ENCODE measurements at regions not wholly inside any gene's neighbourhood (a gene's known extent, or its start where the extent isn't known, plus 50 kb on each side); places are given as distances from the start of the nearest gene placed in this dataset.

DNA sequence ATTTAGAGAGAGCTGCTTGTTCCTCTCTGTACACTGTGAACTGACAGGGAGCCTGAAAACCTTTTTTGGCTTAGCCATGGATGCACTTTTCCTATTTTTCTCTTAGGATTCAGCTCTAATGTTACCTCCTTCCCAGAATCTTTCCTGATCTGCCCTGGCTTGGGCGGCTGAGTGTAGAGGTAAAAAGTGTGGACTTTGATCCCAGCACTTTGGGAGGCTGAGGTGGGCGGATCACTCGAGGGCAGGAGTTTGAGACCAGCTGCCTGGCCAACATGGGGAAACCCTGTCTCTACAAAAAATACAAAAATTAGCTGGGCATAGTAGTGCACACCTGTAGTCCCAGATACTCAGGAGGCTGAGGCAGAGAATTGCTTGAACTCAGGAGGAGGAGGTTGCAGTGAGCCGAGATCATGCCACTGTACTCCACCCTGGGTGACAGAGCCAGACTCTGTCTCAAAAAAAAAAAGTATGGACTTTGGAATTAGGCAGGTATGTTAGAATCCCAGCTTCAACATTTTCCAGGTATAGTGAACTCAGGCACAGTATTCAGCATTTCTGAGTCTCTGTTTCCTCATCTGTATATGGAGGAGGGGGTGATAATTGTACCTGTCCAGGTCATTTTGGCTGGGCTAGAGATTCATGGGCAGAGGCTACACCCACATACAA lies 212.5 kb upstream of the EEF2KMT start:
- Histone ChIP-seq H3K9me3 (ENCODE audit: control insufficient read depth, insufficient read depth, low read length) (no peaks in the 10 kb centered on the region), H3K4me2 (ENCODE audit: low read length) (no peak overlapping the region), H3K4me3 (ENCODE audit: low read length) (no peak overlapping the region), H3K27me3 (ENCODE audit: control insufficient read depth, low read length) (no peaks in the 10 kb centered on the region), H3K9me2 (replicated peaks; ENCODE audit: control insufficient read depth, low read length) (no peaks in the 10 kb centered on the region), H3K36me3 (ENCODE audit: control insufficient read depth, low read length) (no peaks in the 10 kb centered on the region), H3F3A (ENCODE audit: control insufficient read depth, insufficient read depth) (no peaks in the 10 kb centered on the region), H4K20me1 (ENCODE audit: control insufficient read depth, insufficient read depth, low read depth, low read length) (no peaks in the 10 kb centered on the region), H3K79me2 (ENCODE audit: control insufficient read depth, low read length) (no peaks in the 10 kb centered on the region), H3K27ac (ENCODE audit: low read depth, low read length) (no peak overlapping the region), H3K4me1 (ENCODE audit: control insufficient read depth, low read length) (no peaks in the 10 kb centered on the region)
- no peak for TF ChIP-seq EZH2phosphoT487 (IDR thresholded peaks at IDR 0.05; ENCODE audit: borderline replicate concordance, low read length)
- TF ChIP-seq, protein P1, sequence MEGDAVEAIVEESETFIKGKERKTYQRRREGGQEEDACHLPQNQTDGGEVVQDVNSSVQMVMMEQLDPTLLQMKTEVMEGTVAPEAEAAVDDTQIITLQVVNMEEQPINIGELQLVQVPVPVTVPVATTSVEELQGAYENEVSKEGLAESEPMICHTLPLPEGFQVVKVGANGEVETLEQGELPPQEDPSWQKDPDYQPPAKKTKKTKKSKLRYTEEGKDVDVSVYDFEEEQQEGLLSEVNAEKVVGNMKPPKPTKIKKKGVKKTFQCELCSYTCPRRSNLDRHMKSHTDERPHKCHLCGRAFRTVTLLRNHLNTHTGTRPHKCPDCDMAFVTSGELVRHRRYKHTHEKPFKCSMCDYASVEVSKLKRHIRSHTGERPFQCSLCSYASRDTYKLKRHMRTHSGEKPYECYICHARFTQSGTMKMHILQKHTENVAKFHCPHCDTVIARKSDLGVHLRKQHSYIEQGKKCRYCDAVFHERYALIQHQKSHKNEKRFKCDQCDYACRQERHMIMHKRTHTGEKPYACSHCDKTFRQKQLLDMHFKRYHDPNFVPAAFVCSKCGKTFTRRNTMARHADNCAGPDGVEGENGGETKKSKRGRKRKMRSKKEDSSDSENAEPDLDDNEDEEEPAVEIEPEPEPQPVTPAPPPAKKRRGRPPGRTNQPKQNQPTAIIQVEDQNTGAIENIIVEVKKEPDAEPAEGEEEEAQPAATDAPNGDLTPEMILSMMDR (IDR thresholded peaks at IDR 0.05; ENCODE audit: low read depth, low read length, poor library complexity, severe bottlenecking), result no peak

DNA sequence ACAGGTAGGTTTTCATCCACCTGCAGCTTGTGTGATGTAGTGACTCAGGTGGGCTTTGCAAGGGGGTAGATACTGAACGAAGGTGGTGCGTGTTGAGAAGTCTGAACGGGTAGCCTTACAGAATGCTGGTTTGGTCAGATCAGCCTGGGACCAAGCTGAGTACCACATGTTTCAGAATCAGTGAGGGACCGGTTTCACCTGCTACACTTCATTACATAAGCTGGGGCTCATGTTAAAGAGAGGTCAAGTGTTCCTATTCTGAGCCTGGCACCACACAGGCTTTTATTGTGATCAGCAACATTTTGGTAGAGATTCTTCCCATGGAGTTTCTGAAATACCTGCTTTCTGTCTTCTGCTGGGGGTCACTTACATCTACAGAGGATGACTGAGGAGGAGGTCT lies 207.4 kb upstream of the EEF2KMT start:
- H3K27ac ChIP-seq (ENCODE audit: low read depth, low read length), result no peak overlapping the region
- H3K4me3 ChIP-seq (ENCODE audit: low read length), result no peak overlapping the region
- H3K36me3 ChIP-seq (ENCODE audit: control insufficient read depth, low read length), result no peaks in the 10 kb centered on the region
- no peaks in the 10 kb centered on the region for H3K4me1 ChIP-seq (ENCODE audit: control insufficient read depth, low read length)
- H3K27me3 ChIP-seq (ENCODE audit: control insufficient read depth, low read length), result no peaks in the 10 kb centered on the region
- TF ChIP-seq EZH2phosphoT487 (IDR thresholded peaks at IDR 0.05; ENCODE audit: borderline replicate concordance, low read length), result no peak
- TF ChIP-seq, protein P1 (IDR thresholded peaks at IDR 0.05; ENCODE audit: low read depth, low read length, poor library complexity, severe bottlenecking), result no peak
- no peaks in the 10 kb centered on the region for H3K9me2 ChIP-seq (replicated peaks; ENCODE audit: control insufficient read depth, low read length)
- no peaks in the 10 kb centered on the region for H3F3A ChIP-seq (ENCODE audit: control insufficient read depth, insufficient read depth)
- peaks cover 3% of the 10 kb centered on the region for H3K9me3 ChIP-seq (ENCODE audit: control insufficient read depth, insufficient read depth, low read length)
- no peak overlapping the region for H3K4me2 ChIP-seq (ENCODE audit: low read length)
- no peaks in the 10 kb centered on the region for H3K79me2 ChIP-seq (ENCODE audit: control insufficient read depth, low read length)
- H4K20me1 ChIP-seq (ENCODE audit: control insufficient read depth, insufficient read depth, low read depth, low read length), result no peaks in the 10 kb centered on the region

DNA sequence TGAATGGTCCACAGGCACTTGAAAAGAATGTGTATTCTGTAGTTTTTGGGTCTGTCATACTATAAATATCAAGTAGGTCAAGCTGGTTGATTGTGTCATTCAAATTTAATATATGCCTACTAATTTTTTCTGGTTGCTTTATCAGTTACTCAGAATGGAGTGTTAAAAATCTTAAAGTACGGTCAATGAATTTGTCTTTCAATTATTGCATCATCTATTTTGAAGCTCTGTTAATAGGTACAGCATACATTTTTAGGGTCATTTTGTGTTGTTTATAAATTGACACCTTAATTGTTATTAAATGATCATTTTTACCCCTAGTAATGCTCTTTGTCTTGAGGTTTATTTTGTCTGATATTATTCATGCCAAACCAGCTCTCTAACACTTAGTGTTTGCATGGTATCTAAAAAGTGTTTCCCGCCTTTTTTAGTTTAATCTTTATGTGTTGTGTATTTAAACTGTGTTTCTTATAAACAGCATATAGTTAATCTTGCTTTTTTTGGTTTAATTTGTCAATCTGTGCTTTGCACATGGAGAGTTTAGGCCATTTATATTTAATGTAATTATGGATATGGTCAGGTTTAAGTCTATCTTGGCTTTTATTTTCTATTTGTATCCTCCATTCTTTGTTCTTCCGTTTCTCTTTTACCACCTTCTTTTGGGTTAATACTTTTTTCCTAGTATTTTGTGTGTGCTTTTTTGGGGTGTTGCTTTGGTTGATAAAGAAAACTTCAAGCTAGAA lies 204.9 kb upstream of the EEF2KMT start:
- Histone ChIP-seq H3K4me2 (ENCODE audit: low read length) (no peak overlapping the region), H3K27me3 (ENCODE audit: control insufficient read depth, low read length) (no peaks in the 10 kb centered on the region), H3K4me3 (ENCODE audit: low read length) (no peak overlapping the region), H3K36me3 (ENCODE audit: control insufficient read depth, low read length) (no peaks in the 10 kb centered on the region), H3K4me1 (ENCODE audit: control insufficient read depth, low read length) (no peaks in the 10 kb centered on the region), H3K9me3 (ENCODE audit: control insufficient read depth, insufficient read depth, low read length) (peaks cover 3% of the 10 kb centered on the region), H3F3A (ENCODE audit: control insufficient read depth, insufficient read depth) (no peaks in the 10 kb centered on the region), H3K9me2 (replicated peaks; ENCODE audit: control insufficient read depth, low read length) (no peaks in the 10 kb centered on the region), H3K27ac (ENCODE audit: low read depth, low read length) (no peak overlapping the region), H4K20me1 (ENCODE audit: control insufficient read depth, insufficient read depth, low read depth, low read length) (no peaks in the 10 kb centered on the region), H3K79me2 (ENCODE audit: control insufficient read depth, low read length) (no peaks in the 10 kb centered on the region)
- TF ChIP-seq, protein P1 (IDR thresholded peaks at IDR 0.05; ENCODE audit: low read depth, low read length, poor library complexity, severe bottlenecking), result no peak
- no peak for TF ChIP-seq EZH2phosphoT487 (IDR thresholded peaks at IDR 0.05; ENCODE audit: borderline replicate concordance, low read length)
